GM18858 (cell line): ENCODE measurements at regions not wholly inside any gene's neighbourhood (a gene's known extent, or its start where the extent isn't known, plus 50 kb on each side); places are given as distances from the start of the nearest gene placed in this dataset.
"Not testable (repeated sequence)": the region's sequence is repeated elsewhere in the genome, so short reads cannot be mapped to it uniquely, and the experiment has no call there.

Experiments
- ATAC-seq: cut with Tn5 transposase; IDR thresholded peaks from one replicate; pipeline ENCODE4 v1.9.1; 2021; ENCODE audit not compliant: unreplicated experiment

- ATAC-seq: not testable (repeated sequence)
These were observed 757.3 kb downstream of the SLC6A15 start for GRCh38 chr12:84154991-84155930.

- ATAC-seq: not testable (repeated sequence)
These were observed 758.1 kb downstream of the SLC6A15 start for GRCh38 chr12:84154439-84154990.

DNA sequence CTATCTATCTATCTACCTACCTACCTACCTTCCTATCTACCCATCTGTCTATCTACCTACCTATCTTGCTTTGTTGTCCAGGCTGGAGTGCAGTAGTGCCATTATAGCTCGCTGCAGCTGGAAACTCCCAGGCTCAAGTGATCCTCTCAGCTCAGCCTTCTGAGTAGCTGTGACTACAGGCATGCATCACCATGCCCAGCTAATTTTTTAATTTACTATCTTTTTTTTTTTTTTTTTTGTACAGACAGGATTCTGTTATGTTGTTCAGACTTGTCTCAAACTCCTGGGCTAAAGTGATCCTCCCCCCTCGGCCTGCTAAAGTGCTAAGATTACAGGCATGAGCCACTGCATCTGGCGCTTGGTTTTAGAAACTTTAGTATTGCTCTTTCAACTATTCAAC, 762.4 kb downstream of the SLC6A15 start:
- ATAC-seq: no peak

DNA sequence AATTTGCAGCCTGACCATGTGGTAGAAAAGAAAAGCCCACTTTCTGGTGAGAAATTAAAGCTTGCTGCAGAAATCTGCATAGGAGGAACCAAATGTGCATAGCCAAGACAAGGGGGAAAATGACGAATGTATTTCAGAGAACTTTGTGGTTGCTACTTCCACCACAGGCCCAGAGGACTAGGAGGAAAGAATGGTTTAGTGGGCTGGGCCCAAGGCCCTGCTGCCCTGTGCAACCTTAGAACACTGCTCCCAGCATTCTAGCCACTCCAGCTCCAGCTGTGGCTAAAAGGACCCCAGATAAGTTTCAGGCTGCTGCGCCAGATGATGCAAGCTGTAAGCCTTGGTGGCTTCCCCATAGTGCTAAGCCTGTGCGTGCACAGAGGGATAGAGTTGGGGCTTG, 764.3 kb downstream of the SLC6A15 start:
- ATAC-seq: no peak

- no peak for ATAC-seq
These were observed 775.7 kb downstream of the SLC6A15 start for GRCh38 chr12:84136862-84137367.

- no peak for ATAC-seq
These were observed 776.9 kb downstream of the SLC6A15 start for GRCh38 chr12:84135586-84136279.

DNA sequence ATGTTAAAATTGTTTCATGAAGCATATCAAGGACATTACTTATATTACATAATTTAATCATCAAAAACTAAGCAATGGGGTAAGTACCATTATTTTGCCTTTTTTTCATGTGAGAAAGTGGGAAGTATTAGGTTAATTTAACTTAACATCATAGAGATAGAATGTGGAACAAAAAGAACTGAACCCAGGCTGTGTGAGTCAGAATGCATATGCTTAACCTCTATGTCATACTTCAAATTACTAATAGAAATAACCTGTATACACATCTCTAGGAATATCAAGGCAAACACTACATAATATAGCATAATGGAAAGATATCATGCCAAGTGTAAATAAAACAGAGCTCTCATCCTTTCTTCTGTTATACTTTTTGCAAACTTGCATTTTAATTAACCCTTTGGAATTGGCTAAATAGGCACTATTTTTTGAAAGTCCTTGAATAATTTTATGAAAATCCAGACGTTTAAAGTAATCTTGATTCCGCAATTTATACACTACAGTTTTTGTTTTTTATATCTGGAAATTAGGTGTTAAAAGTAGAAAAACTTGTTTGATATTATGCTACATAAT, 777.7 kb downstream of the SLC6A15 start:
- ATAC-seq: no peak

DNA sequence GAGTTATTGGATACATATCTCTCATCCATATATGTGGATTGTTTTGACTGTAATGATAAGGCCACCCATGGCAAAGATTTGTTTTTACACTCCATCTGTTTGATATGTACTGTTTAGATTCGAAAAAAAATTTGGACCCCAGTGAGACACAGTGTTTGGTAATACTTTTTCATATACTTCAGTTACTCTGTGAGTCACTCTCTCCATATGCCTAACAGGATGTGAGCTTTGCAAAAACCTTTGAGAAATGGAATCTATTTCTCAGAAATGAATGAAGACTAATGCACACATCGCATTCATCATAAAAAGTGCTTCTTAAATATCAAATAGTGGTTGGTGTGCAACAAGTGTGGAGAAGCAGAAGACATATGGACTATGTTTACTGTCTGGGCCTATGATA, 781.5 kb downstream of the SLC6A15 start:
- no peak for ATAC-seq

DNA sequence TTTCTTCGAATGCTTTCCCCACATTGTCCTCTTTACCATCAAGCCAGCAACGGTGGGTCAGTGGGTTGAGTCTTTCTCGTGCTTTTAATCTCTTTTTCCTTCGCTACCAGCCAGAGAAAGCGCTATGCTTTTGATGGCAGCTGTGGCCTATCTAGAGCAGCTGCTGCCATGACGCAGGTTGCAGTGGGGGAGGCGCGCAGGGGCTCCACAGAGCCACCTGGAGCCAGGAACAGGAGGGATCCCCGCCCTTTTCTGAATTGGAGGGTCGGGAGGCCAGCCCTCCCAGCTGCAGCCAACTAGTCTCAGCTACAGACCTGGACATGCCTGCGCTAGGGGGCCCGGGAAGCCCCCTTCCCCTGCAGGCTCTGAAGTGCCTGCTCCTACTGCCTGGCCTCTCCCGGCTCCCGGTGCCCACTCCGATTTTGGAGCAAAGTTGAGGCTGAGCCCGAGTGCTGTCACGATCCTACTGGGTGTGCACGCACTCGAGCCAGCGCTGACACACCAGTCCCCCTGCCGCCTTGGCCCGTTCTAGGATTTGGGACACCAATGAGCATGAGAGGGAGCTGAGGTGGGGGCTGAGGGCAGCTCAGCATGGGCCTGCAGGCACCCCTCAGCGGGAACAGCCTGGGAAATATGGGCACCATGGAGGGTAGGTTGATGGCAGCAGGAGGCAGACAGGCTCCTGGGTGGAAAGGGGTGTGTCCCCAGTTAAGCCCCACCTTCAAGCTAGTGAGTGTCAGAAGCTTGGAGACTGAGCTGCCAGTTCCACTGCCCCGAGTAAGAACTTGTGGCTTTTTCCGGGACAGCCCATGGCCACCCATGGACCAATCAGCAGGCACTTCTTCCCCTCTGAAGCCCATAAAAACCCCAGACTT, 784.2 kb downstream of the SLC6A15 start:
- no peak for ATAC-seq

DNA sequence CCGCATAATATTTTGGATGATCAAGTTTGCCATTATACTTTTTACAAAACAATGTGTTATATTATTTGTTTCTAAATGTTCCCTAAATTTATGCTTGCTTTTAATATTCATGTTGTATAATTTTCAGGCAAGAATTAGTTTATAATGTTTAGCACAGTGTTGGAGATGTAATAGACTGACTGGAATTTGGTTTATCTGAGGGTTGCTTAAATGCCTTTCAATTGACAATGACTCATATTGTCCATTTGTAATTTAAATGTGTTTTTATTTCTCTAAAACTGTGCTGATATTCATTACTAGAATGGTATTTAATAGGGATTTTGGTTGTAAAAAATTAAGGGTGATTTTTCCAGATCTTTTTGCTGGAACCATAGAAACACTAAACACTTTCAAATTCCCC, 788.4 kb downstream of the SLC6A15 start:
- ATAC-seq: no peak

- ATAC-seq: no peak
These were observed 795.4 kb downstream of the SLC6A15 start for GRCh38 chr12:84117190-84117589.

GRCh38 chr12:84113666-84114065, 798.9 kb downstream of the SLC6A15 start:
- ATAC-seq: no peak

- ATAC-seq: not testable (repeated sequence)
These were observed 808.7 kb downstream of the SLC6A15 start for GRCh38 chr12:84103886-84104285.

DNA sequence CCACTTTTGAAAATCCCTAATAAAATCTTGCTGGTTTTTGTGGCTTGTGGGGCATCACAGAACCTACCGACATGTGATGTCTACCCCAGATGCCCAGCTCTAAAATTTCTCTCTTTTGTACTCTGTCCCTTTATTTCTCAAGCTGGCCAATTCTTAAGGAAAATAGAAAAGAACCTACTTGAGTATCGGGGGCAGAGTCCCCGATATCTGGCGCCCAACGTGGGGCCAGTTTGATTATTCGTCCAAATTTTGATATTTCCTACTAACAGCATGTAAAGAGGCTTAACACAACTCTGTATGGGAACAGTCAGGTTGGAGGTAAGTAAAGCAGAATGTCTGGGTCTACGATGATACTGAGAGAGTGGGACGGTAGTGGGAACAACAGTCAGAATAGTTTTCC, 810.6 kb downstream of the SLC6A15 start:
- not testable (repeated sequence) for ATAC-seq

DNA sequence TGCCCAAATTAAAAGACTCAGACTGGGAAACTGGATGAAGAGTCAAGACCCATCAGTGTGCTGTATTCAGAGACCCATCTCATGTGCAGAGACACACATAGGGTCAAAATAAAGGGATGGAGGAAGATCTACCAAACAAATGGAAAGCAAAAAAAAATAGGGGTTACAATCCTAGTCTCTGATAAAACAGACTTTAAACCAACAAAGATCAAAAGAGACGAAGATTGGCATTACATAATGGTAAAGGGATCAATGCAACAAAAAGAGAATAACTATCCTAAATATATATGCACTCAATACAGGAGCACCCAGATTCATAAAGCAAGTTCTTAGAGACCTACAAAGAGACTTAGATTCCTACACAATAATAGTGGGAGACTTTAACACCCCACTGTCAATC, 813.0 kb downstream of the SLC6A15 start:
- not testable (repeated sequence) for ATAC-seq

DNA sequence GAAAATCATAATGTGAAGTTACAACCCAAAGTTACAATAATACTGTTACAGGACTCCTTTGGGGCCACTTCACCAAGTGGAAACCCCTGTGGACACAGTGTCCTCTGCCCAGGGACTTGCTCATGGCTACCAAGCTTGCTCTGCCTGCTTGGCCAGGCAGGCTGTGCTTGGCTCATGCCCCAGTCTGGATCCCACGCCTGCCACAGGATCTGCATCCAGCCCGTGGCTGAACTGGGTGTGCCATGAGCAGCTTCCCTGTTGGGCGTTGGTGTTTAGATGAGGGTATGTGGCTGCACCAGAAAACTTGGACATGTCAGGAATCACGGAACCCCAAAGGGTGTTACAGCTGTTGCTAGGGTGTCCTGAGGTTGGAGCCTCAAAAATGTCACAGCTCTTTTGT, 820.9 kb downstream of the SLC6A15 start:
- ATAC-seq: no peak

GRCh38 chr12:84089356-84089755, 823.2 kb downstream of the SLC6A15 start:
- no peak for ATAC-seq

GRCh38 chr12:84085046-84085445, 827.6 kb downstream of the SLC6A15 start:
- ATAC-seq: no peak

- ATAC-seq: no peak
These were observed 833.0 kb downstream of the SLC6A15 start for GRCh38 chr12:84079626-84080025.

- no peak for ATAC-seq
These were observed 834.9 kb downstream of the SLC6A15 start for GRCh38 chr12:84077679-84078078.
